ENCODE measurements at regions not wholly inside any gene's neighbourhood (a gene's known extent, or its start where the extent isn't known, plus 50 kb on each side); places are given as distances from the start of the nearest gene placed in this dataset.
"Not testable (repeated sequence)": the region's sequence is repeated elsewhere in the genome, so short reads cannot be mapped to it uniquely, and the experiment has no call there.

DNA sequence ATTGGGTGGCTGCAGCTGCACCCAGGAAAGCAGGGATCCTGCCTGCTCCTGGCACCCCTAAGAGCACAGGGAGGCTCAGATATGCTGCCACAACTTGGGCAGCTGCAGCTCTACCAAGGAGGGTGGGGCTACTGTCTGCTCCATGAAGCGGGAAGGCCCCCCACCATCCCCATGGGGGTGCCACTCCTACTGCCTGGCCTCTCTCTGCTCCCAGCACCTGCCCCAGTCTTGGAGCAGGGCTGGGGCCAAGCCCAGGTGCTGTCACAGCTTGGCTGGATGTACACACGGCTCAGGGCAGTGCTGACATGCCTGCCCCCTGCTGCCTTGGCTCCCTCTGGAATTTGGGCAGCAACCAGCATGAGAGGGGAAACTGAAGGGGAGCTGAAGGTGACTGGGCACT lies 214.7 kb upstream of the PLPPR1 start (continued):
- TF ChIP-seq, protein P1, sequence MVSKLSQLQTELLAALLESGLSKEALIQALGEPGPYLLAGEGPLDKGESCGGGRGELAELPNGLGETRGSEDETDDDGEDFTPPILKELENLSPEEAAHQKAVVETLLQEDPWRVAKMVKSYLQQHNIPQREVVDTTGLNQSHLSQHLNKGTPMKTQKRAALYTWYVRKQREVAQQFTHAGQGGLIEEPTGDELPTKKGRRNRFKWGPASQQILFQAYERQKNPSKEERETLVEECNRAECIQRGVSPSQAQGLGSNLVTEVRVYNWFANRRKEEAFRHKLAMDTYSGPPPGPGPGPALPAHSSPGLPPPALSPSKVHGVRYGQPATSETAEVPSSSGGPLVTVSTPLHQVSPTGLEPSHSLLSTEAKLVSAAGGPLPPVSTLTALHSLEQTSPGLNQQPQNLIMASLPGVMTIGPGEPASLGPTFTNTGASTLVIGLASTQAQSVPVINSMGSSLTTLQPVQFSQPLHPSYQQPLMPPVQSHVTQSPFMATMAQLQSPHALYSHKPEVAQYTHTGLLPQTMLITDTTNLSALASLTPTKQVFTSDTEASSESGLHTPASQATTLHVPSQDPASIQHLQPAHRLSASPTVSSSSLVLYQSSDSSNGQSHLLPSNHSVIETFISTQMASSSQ (IDR thresholded peaks at IDR 0.05; ENCODE audit: low read depth), result no peak
- TF ChIP-seq, protein P1 (CRISPR knock-in tag; IDR thresholded peaks at IDR 0.05; ENCODE audit: borderline replicate concordance), result no peak
- TF ChIP-seq ETV6 (CRISPR knock-in tag; conservative IDR thresholded peaks at IDR 0.05), result no peak

GRCh38 chr9:100819980-100820379 lies 208.5 kb upstream of the PLPPR1 start:
- DNase-seq (ENCODE audit: low spot score) (no peak), ATAC-seq (no peak), FAIRE-seq (no peak)
- H3K27ac ChIP-seq (ENCODE audit: extremely low read length, insufficient read depth, low read length), result no peak overlapping the region
- no peak overlapping the region for H3K4me3 ChIP-seq (replicated peaks in 1 of 3; ENCODE audit: insufficient read depth in 1 of 3, low read depth in 2 of 3, low read length in 3 of 3)
- H3K4me2 ChIP-seq (ENCODE audit: low read depth, low read length), result no peak overlapping the region
- 37% methylated on average over 2 of the region's 2 CpGs for WGBS (ENCODE audit: low lambda C conversion rate)
- no peaks in the 10 kb centered on the region for H3K79me2 ChIP-seq (ENCODE audit: insufficient read depth, low read length)
- BruUV-seq (replicated peaks), result no TSS peak
- H3K4me1 ChIP-seq (ENCODE audit: insufficient read depth, low read length), result no peaks in the 10 kb centered on the region
- H4K20me1 ChIP-seq (ENCODE audit: insufficient read depth, low read length), result no peaks in the 10 kb centered on the region
- ChIA-PET CTCF (ENCODE audit: low intra/inter-chr PET ratio, low total read pairs) (no interaction called here), POLR2A (no interaction called here)
- TF ChIP-seq ZNF383 (CRISPR knock-in tag; IDR thresholded peaks at IDR 0.05; ENCODE audit: borderline replicate concordance), result no peak
- no peak for TF ChIP-seq ZNF354B (CRISPR knock-in tag; IDR thresholded peaks at IDR 0.05)
- no peak for TF ChIP-seq ZNF572 (CRISPR knock-in tag; IDR thresholded peaks at IDR 0.05)
- H3K9ac ChIP-seq (ENCODE audit: insufficient read depth, low read depth, low read length), result no peak overlapping the region
- no peak overlapping the region for H2AFZ ChIP-seq (ENCODE audit: low read length)
- H3K27me3 ChIP-seq (ENCODE audit: control insufficient read depth in 1 of 2, insufficient read depth in 2 of 2, low read length in 2 of 2), result no peaks in the 10 kb centered on the region
- no peaks in the 10 kb centered on the region for H3K36me3 ChIP-seq (replicated peaks in 1 of 2; ENCODE audit: control insufficient read depth in 1 of 2, insufficient read depth in 2 of 2, low read length in 2 of 2)
- intact Hi-C loops (cut with micrococcal nuclease; ENCODE audit: unreplicated experiment), result no loop called here
- H3K9me3 ChIP-seq (ENCODE audit: low read length), result peaks cover 11% of the 10 kb centered on the region
- in situ Hi-C loops (cut with HindIII; ENCODE audit: extremely low pct_ligation_motif_present, low pct_unique_long_range_greater_than_20kb), result no loop called here

- WGBS (ENCODE audit: low lambda C conversion rate), result 54% methylated on average over 8 of the region's 8 CpGs
Observed at GRCh38 chr9:100833035-100833434, 195.5 kb upstream of the PLPPR1 start.

More at GRCh38 chr9:100833035-100833434, 195.5 kb upstream of the PLPPR1 start:
- H3K27ac ChIP-seq (ENCODE audit: extremely low read length, insufficient read depth, low read length); in situ Hi-C loops (cut with HindIII; ENCODE audit: extremely low pct_ligation_motif_present, low pct_unique_long_range_greater_than_20kb); H4K20me1 ChIP-seq (ENCODE audit: insufficient read depth, low read length); H3K36me3 ChIP-seq (replicated peaks in 1 of 2; ENCODE audit: control insufficient read depth in 1 of 2, insufficient read depth in 2 of 2, low read length in 2 of 2); H3K9ac ChIP-seq (ENCODE audit: insufficient read depth, low read depth, low read length); POLR2A ChIA-PET; CTCF ChIA-PET (ENCODE audit: low intra/inter-chr PET ratio, low total read pairs); ATAC-seq; H3K4me1 ChIP-seq (ENCODE audit: insufficient read depth, low read length); DNase-seq (ENCODE audit: low spot score); H3K9me3 ChIP-seq (ENCODE audit: low read length); H3K4me2 ChIP-seq (ENCODE audit: low read depth, low read length); FAIRE-seq; H2AFZ ChIP-seq (ENCODE audit: low read length); H3K79me2 ChIP-seq (ENCODE audit: insufficient read depth, low read length); BruUV-seq (replicated peaks); H3K27me3 ChIP-seq (ENCODE audit: control insufficient read depth in 1 of 2, insufficient read depth in 2 of 2, low read length in 2 of 2); H3K4me3 ChIP-seq (replicated peaks in 1 of 3; ENCODE audit: insufficient read depth in 1 of 3, low read depth in 2 of 3, low read length in 3 of 3); intact Hi-C loops (cut with micrococcal nuclease; ENCODE audit: unreplicated experiment): not testable (repeated sequence)

All from HepG2 (cell line).